AML-193 (cell line): ENCODE measurements at regions not wholly inside any gene's neighbourhood (a gene's known extent, or its start where the extent isn't known, plus 50 kb on each side); places are given as distances from the start of the nearest gene placed in this dataset.

ENCODE experiments used
- DNase-seq, 2 experiments: peaks; one replicate each; lab custom pipeline; 2025; lab: John Stamatoyannopoulos, UW

DNA sequence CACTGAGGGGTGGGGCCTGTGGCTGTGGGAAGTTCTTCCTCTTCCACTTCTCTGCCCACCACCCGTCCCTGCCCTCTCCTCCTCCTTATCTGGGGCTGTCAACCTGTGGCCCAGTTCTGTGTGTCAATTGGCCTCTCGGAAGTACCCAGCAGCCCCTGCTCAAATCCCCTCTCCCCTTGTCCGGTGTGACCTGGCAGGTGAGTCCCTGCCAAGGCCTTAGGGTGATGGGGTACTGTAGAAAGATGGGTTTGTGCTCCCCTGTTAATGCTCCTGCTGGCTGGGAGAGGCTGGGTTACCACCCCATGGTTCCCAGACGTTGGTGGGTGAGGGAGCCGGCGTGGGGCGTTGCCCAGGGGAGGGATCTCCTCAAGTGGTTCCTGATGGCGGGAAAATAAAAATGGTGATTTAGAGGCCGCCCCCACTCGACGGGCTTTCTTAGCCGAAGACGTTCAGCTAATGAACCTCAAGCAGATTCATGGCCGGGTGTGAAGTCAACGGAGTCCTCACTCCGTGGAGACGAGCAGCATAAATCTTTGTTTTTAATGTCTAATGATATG lies 141.2 kb downstream of the URI1 start:
- no peak for DNase-seq

DNA sequence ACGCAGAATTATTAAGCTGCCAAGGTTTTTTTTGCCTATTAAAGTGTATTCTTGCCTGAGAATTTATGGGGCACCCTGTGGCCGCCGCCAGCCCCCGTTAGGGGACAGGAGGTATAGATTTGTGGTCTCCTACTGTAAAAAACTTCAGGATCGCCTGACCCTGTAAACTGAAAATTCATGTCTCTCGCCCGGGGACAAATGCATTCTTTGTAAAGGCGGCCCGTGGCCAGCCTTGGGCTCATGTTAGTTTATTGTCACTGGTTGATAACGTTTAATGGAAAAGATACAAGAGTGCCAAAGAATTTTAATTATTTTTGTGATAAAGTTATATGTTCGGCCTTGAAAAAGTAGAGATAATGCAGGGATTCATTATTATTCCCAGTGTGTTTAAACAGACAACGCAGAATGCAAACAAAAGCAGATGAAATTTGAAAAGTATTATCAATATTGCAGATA lies 141.7 kb downstream of the URI1 start:
- DNase-seq = no peak

GRCh38 chr19:30084390-30084819 lies 142.4 kb downstream of the URI1 start:
- no peak for DNase-seq

- DNase-seq = no peak
Measured at GRCh38 chr19:30085394-30085793, 143.4 kb downstream of the URI1 start.

- no peak for DNase-seq
Measured at GRCh38 chr19:30086220-30086619, 144.2 kb downstream of the URI1 start.

DNA sequence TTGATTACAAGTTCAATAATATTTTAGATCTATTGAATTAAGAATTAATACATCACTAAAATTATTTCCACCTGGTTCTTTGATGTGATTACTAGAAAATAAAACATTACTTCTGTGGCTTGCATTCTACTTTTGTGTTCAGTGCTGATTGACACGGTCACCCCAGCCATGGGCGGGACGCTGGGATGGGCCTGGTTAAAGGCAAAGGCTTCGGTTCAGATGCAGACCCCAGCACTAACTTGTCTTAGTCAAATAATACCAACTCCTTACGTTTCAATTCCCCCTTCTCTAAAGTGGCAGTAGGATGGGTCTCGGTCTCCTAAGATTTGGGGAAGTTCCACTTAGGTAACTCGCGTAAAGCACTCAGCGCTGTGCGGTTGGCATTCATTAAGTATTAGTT lies 144.9 kb downstream of the URI1 start:
- no peak for DNase-seq

DNA sequence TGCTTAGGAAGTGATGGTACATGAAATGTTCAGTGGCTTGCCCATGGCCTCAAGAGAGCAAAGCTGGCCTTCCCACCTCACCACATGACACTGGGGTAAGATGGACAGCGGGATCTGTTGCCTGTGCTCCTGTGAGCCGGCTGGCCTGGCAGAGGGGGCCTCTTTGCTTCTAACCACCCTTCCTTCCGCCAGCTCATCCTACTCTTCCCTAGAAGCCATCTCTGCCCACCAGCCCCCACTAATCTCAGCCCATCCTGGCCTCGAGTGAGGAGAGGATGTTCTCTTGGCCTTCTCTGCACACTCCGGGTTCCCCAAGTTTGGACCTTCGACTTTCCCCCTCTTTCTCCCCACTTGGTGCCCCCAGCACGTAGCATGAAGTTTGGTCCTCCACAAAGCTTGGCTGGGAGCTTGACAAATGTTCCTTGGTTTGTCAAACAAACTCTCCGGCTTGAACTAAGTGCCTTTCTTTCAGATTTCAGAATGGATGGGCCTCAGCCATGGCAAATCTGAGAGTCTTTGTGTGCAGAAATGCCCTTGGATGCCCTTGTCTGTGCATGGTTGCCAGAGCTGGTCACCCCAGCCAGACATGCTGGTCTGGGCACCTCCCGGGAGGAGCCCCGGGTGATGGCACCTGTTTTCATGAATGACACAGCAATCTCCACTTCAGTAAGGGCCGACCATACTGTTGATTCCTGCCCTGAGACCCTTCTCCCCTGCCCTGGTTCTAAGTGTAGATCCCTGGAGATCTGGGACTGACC lies 145.5 kb downstream of the URI1 start:
- DNase-seq = no peak

- no peak for DNase-seq
Measured at GRCh38 chr19:30088567-30088966, 146.5 kb downstream of the URI1 start.

- no peak for DNase-seq
Measured at GRCh38 chr19:30089086-30089665, 147.1 kb downstream of the URI1 start.

GRCh38 chr19:30090476-30090875 lies 148.4 kb downstream of the URI1 start:
- DNase-seq = no peak

DNA sequence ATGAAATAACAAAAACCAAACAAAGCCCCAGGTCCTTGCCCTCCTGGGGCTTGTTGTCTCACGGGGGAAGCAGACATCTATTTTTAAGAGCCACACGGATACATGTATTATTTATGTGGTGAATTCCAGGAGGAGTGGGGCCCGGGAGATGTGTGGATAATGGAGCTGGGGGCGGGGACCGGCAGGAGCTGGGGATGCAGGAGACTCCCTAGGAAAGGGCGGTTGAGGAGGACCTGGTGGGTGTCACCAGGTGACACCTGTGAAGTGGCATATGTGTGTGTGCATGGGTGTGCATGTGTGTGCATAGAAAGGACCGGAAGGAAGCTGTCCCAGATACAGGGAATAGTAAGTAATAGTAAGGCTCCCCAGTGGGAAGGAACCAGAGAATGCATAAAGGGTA lies 148.9 kb downstream of the URI1 start:
- no peak for DNase-seq

GRCh38 chr19:30091456-30091855 lies 149.4 kb downstream of the URI1 start:
- DNase-seq = no peak

GRCh38 chr19:30091856-30092255 lies 149.8 kb downstream of the URI1 start:
- DNase-seq = no peak

DNA sequence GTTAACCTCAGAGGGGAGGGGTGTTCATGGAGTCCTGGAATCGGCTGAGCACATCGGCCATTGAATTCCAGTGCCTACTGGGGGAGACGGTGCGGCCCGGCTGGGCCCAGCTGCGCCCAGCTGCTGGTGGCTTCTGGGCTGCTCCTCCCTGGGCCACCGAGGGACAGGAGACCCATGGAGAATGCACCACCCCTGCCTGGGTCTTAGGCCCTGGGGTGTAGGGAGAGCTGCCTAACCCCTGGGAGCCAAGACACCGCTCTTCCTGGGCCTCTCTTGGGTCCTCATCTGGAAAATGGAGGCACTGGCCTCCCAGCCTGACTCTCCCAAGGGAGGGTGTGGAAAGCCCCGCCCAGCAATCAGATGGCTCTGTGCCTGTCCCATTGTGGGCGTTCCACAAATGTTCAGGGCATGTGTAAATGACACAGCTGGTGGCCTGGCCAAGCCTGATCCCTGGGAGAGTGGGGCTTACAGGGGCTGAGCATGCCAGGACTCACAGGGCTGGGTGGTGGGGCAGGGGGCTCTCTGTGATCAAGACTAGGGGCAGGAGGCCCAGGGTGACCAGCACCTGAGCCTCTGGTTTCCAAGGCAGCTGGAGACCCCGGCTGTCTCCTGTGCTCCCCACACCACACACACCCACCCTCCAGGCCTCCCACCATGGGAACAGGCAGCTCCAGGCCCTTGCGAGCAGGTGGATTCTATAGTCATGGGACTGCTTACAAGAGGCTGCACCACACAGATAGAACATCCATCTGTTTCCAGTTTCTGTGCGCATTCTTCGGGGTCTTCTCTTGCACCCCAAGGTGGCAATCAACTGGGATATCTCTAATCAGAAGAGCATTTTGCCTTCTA lies 150.9 kb downstream of the URI1 start:
- no peak for DNase-seq

- no peak for DNase-seq
Measured at GRCh38 chr19:30093966-30094755, 152.1 kb downstream of the URI1 start.

GRCh38 chr19:30094756-30095140 lies 152.7 kb downstream of the URI1 start:
- DNase-seq = no peak

- DNase-seq = no peak
Measured at GRCh38 chr19:30095171-30095570, 153.1 kb downstream of the URI1 start.

DNA sequence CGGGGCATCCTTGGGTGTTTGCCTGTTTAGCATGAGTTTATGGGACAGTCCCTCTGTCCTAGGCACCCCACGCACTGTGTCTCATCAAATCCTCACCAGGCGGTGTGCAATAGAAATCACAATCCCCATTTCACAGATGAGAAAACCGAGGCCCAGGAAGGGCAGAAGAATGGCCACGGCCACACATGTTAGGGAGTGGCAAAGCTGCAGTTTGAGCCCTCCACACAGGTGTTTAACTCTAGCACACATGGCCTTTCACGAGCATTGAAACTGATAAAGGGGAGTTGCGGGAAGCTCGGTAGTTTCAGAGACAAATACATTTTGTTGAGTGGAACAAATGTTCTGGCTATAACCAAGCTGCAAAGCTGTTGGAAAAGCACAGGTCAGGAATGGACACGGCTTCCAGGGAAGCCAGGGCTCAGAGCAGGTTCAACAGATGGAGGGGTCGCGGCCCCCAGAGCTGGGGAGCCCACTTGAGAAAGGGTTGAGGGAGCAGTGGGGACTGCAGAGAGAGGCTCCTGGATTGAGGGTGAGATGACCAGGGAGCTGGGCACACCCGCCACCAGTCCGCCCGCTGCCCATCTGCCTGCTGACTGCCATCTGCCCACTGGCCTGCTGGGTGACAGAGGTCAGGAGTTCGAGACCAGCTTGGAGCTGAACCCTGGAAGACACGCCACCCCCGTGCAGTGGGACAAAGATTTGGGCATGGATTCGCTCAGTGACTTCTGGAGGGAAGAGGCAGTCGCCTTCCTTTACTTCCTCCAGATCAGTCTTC lies 154.7 kb downstream of the URI1 start:
- no peak for DNase-seq

- DNase-seq = no peak
Measured at GRCh38 chr19:30097746-30098280, 155.8 kb downstream of the URI1 start.

DNA sequence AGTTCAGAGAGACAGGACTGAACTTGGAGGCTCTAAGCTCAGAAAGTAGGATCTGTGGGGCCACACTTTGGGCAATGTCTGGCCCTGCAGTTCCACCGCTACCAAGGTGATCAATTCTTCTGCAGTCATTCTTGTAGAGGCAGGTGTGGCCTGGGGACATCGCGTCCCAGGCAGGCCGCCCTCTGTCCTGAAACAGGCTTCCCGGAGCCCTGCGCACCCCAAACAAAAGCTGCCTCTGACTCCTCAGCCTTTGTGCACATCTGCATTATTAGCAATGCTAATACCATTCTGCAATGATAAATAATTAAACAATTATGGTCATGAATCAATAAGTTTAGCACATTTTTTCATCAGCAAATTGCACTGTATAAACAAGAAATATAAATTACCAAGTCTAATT lies 160.2 kb downstream of the URI1 start:
- no peak for DNase-seq

GRCh38 chr19:30102666-30103065 lies 160.6 kb downstream of the URI1 start:
- no peak for DNase-seq
